Stimulated activated CD4-positive, alpha-beta T cell treated with anti-CD3 and anti-CD28 coated beads, Interleukin-4, amount 100 ng/mL, for 24 hours (primary cell): ENCODE measurements at regions not wholly inside any gene's neighbourhood (a gene's known extent, or its start where the extent isn't known, plus 50 kb on each side); places are given as distances from the start of the nearest gene placed in this dataset.

Source experiments
- DNase-seq: peaks from one replicate; pipeline ENCODE4 v3.0.0-alpha.2; 2020

- no peak for DNase-seq
Measured at GRCh38 chr19:32012886-32013631, 332.4 kb upstream of the ZNF507 start.

- no peak for DNase-seq
Measured at GRCh38 chr19:32017176-32017953, 328.0 kb upstream of the ZNF507 start.

GRCh38 chr19:32018014-32018413 lies 327.4 kb upstream of the ZNF507 start:
- no peak for DNase-seq

GRCh38 chr19:32020538-32020937 lies 324.9 kb upstream of the ZNF507 start:
- no peak for DNase-seq

GRCh38 chr19:32022044-32022640 lies 323.3 kb upstream of the ZNF507 start:
- DNase-seq, result no peak

- DNase-seq, result no peak
Measured at GRCh38 chr19:32022731-32023563, 322.5 kb upstream of the ZNF507 start.

- no peak for DNase-seq
Measured at GRCh38 chr19:32023564-32023832, 321.9 kb upstream of the ZNF507 start.

- no peak for DNase-seq
Measured at GRCh38 chr19:32029235-32029634, 316.2 kb upstream of the ZNF507 start.

- DNase-seq, result no peak
Measured at GRCh38 chr19:32032561-32032960, 312.8 kb upstream of the ZNF507 start.

GRCh38 chr19:32035626-32036025 lies 309.8 kb upstream of the ZNF507 start:
- DNase-seq, result no peak

GRCh38 chr19:32038021-32038920 lies 307.1 kb upstream of the ZNF507 start:
- DNase-seq, result no peak

- no peak for DNase-seq
Measured at GRCh38 chr19:32038961-32039360, 306.4 kb upstream of the ZNF507 start.

- no peak for DNase-seq
Measured at GRCh38 chr19:32039440-32039839, 306.0 kb upstream of the ZNF507 start.

GRCh38 chr19:32040236-32040635 lies 305.2 kb upstream of the ZNF507 start:
- no peak for DNase-seq

GRCh38 chr19:32041681-32042292 lies 303.6 kb upstream of the ZNF507 start:
- DNase-seq, result no peak

GRCh38 chr19:32047788-32048187 lies 297.6 kb upstream of the ZNF507 start:
- no peak for DNase-seq

GRCh38 chr19:32053376-32053775 lies 292.0 kb upstream of the ZNF507 start:
- DNase-seq, result no peak

- no peak for DNase-seq
Measured at GRCh38 chr19:32053861-32054260, 291.5 kb upstream of the ZNF507 start.

- DNase-seq, result no peak
Measured at GRCh38 chr19:32058131-32058530, 287.3 kb upstream of the ZNF507 start.

GRCh38 chr19:32061315-32061714 lies 284.1 kb upstream of the ZNF507 start:
- DNase-seq, result no peak

GRCh38 chr19:32063601-32064000 lies 281.8 kb upstream of the ZNF507 start:
- no peak for DNase-seq

- no peak for DNase-seq
Measured at GRCh38 chr19:32066056-32066455, 279.4 kb upstream of the ZNF507 start.
